Caco-2 (cell line): ENCODE measurements at regions not wholly inside any gene's neighbourhood (a gene's known extent, or its start where the extent isn't known, plus 50 kb on each side); places are given as distances from the start of the nearest gene placed in this dataset.

Source experiments
- BruUV-seq: library from RNA; stranded (reverse); fragments of 400-500 nt; replicated peaks from 2 replicates; lab custom pipeline; 2021; lab: Mats Ljungman, UMichigan
- CTCF ChIA-PET: fragments of 300-600 bp; sonication (Branson Sonifier 250); formaldehyde crosslinking; loops from one replicate; lab custom pipeline; 2022; ENCODE audit warnings: antibody characterized with exemption; lab: Charles Lee
- POLR2A ChIA-PET: fragments of 300-600 bp; sonication (Branson Sonifier 250); formaldehyde crosslinking; loops from one replicate; lab custom pipeline; 2022; ENCODE audit warnings: antibody characterized with exemption; lab: Charles Lee
- DNase-seq, 2 experiments: peaks; one replicate each; pipeline versions ENCODE4 v3.0.0 to v3.0.0-alpha.2; 2020 to 2022
- H3K27me3 ChIP-seq: replicated peaks from 2 replicates; pipeline ENCODE4 v1.6.0; 2011; ENCODE audit warnings: low read length; ENCODE audit not compliant: control insufficient read depth, insufficient read depth
- H3K36me3 ChIP-seq: 2 replicates; pipeline ENCODE4 v1.5.1; 2011; ENCODE audit warnings: low read length; ENCODE audit not compliant: control insufficient read depth, insufficient read depth
- H3K4me1 ChIP-seq: fragments of 250-450 bp; sonication (Bioruptor Pico); 2 replicates; pipeline ENCODE4 v1.5.1; 2020; ENCODE audit warnings: mild to moderate bottlenecking
- H3K4me3 ChIP-seq: 2 replicates; pipeline ENCODE4 v1.5.1; 2011; ENCODE audit warnings: low read depth, mild to moderate bottlenecking, control low read depth, low read length
- H3K9me3 ChIP-seq: fragments of 250-450 bp; sonication (Bioruptor Pico); 2 replicates; pipeline ENCODE4 v1.5.1; 2020; ENCODE audit warnings: mild to moderate bottlenecking, moderate library complexity
- H3K27ac Mint-ChIP-seq: one replicate; pipeline ENCODE4 v1.8.0; 2022; ENCODE audit warnings: mixed read lengths; ENCODE audit not compliant: unreplicated experiment
- H3K27me3 Mint-ChIP-seq: one replicate; pipeline ENCODE4 v1.8.0; 2022; ENCODE audit warnings: mixed read lengths; ENCODE audit not compliant: insufficient read depth, unreplicated experiment
- H3K36me3 Mint-ChIP-seq: one replicate; pipeline ENCODE4 v1.8.0; 2022; ENCODE audit warnings: mild to moderate bottlenecking, mixed read lengths; ENCODE audit not compliant: insufficient read depth, unreplicated experiment
- H3K4me1 Mint-ChIP-seq: one replicate; pipeline ENCODE4 v1.8.0; 2022; ENCODE audit warnings: low read depth, mixed read lengths; ENCODE audit not compliant: unreplicated experiment
- H3K4me3 Mint-ChIP-seq: one replicate; pipeline ENCODE4 v1.8.0; 2022; ENCODE audit warnings: mild to moderate bottlenecking, moderate library complexity, mixed read lengths; ENCODE audit not compliant: unreplicated experiment
- H3K9me3 Mint-ChIP-seq: one replicate; pipeline ENCODE4 v1.8.0; 2022; ENCODE audit warnings: mixed read lengths; ENCODE audit not compliant: unreplicated experiment
- intact Hi-C: fragments of 100-400 bp; cut with micrococcal nuclease; formaldehyde crosslinking; loops from one replicate; pipeline ENCODE4 v1.10.0; 2022; ENCODE audit not compliant: unreplicated experiment
- TF ChIP-seq, protein P1 (sequence below), 2 experiments: fragments of 200-600 bp in 1 of 2; IDR thresholded peaks; 1 replicate in 1 of 2; 2 replicates in 1 of 2; pipeline versions ENCODE4 v1.5.1 to v1.8.0; 2011 to 2022; ENCODE audit warnings: antibody characterized with exemption in 1 of 2, control low read depth in 1 of 2, inconsistent platforms in 1 of 2, low read depth in 1 of 2, low read length in 1 of 2, mild to moderate bottlenecking in 1 of 2, moderate library complexity in 1 of 2; ENCODE audit not compliant: insufficient read depth in 1 of 2, severe bottlenecking in 1 of 2, unreplicated experiment in 1 of 2

DNA sequence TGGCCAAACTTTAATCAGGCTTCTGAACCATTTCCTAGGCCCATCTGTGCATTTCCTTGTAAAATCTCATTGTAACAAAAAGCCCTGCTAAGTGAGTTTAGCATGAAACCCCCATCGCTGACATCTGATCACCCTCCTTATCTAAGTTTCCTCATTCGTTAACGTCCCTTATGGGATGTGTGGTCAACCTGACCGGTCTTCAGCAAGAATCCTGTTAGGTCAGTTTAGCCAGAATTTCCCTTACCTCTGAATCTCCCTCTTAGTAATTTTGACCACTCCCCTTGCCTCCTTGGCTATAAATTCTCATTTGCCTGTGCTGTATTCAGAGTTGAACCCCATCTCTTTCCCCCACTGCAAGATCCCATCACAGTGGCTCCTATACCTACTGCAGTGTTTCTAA is 239.3 kb downstream of the RMST start:
- no peak overlapping the region for H3K27ac Mint-ChIP-seq
- no TSS peak for BruUV-seq

DNA sequence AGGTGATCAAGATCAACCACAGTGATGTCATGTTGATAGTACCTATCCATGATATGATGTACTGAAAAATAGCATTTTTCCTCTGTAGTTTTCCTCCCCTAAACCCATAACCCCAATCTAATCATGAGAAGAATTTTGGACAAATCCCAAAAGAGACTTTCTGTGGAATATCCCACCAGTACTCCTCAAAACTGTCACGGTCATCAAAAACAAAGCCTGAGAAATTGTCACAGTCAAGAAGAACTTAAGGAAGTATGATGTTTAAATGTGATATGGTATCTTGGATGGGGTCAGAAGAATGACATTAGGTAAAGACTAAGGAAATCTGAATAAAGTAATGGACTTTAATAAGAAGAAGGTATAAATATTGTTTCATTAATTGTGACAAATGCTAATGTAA is 248.8 kb downstream of the RMST start:
- no peaks in the 10 kb centered on the region for H3K36me3 ChIP-seq
- H3K4me1 ChIP-seq: peaks cover 18% of the 10 kb centered on the region
- POLR2A ChIA-PET: no interaction called here
- no peak for DNase-seq
- H3K9me3 Mint-ChIP-seq: no peaks in the 10 kb centered on the region
- H3K27me3 ChIP-seq: no peaks in the 10 kb centered on the region
- BruUV-seq: no TSS peak
- peaks cover 21% of the 10 kb centered on the region for H3K4me1 Mint-ChIP-seq
- H3K36me3 Mint-ChIP-seq: no peaks in the 10 kb centered on the region
- TF ChIP-seq, protein P1, sequence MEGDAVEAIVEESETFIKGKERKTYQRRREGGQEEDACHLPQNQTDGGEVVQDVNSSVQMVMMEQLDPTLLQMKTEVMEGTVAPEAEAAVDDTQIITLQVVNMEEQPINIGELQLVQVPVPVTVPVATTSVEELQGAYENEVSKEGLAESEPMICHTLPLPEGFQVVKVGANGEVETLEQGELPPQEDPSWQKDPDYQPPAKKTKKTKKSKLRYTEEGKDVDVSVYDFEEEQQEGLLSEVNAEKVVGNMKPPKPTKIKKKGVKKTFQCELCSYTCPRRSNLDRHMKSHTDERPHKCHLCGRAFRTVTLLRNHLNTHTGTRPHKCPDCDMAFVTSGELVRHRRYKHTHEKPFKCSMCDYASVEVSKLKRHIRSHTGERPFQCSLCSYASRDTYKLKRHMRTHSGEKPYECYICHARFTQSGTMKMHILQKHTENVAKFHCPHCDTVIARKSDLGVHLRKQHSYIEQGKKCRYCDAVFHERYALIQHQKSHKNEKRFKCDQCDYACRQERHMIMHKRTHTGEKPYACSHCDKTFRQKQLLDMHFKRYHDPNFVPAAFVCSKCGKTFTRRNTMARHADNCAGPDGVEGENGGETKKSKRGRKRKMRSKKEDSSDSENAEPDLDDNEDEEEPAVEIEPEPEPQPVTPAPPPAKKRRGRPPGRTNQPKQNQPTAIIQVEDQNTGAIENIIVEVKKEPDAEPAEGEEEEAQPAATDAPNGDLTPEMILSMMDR (IDR thresholded peaks at IDR 0.05; ENCODE audit: insufficient read depth in 1 of 2, low read depth in 1 of 2, low read length in 1 of 2, severe bottlenecking in 1 of 2, unreplicated experiment in 1 of 2): no peak
- H3K9me3 ChIP-seq: no peaks in the 10 kb centered on the region
- no peak overlapping the region for H3K4me3 Mint-ChIP-seq
- CTCF ChIA-PET: no interaction called here
- intact Hi-C loops: loop anchor here (5.0 kb wide), 1 partner anchor 251 kb away; no protein-coding TSS in a partner anchor
- no peak overlapping the region for H3K4me3 ChIP-seq
- no peak overlapping the region for H3K27ac Mint-ChIP-seq
- H3K27me3 Mint-ChIP-seq: no peaks in the 10 kb centered on the region

More for the DNA sequence above, 239.3 kb downstream of the RMST start:
- TF ChIP-seq, protein P1 (IDR thresholded peaks at IDR 0.05; ENCODE audit: insufficient read depth in 1 of 2, low read depth in 1 of 2, low read length in 1 of 2, severe bottlenecking in 1 of 2, unreplicated experiment in 1 of 2): no peak
- Histone ChIP-seq H3K27me3 (no peaks in the 10 kb centered on the region), H3K36me3 (no peaks in the 10 kb centered on the region), H3K4me3 (no peak overlapping the region), H3K4me1 (peaks cover 5% of the 10 kb centered on the region; the same call in 1 of the 2 replicates), H3K9me3 (no peaks in the 10 kb centered on the region)
- Mint-ChIP-seq H3K9me3 (no peaks in the 10 kb centered on the region), H3K4me3 (no peak overlapping the region), H3K36me3 (no peaks in the 10 kb centered on the region), H3K4me1 (peaks cover 14% of the 10 kb centered on the region), H3K27me3 (no peaks in the 10 kb centered on the region)
- no peak for DNase-seq
- intact Hi-C loops: no loop called here
- ChIA-PET POLR2A (no interaction called here), CTCF (no interaction called here)

GRCh38 chr12:97713270-97713669 is 250.7 kb downstream of the RMST start:
- H3K36me3 Mint-ChIP-seq: no peaks in the 10 kb centered on the region
- Histone ChIP-seq H3K9me3 (no peaks in the 10 kb centered on the region), H3K4me3 (no peak overlapping the region), H3K4me1 (peaks cover 18% of the 10 kb centered on the region), H3K27me3 (no peaks in the 10 kb centered on the region), H3K36me3 (no peaks in the 10 kb centered on the region)
- no peak overlapping the region for H3K27ac Mint-ChIP-seq
- TF ChIP-seq, protein P1 (IDR thresholded peaks at IDR 0.05; ENCODE audit: insufficient read depth in 1 of 2, low read depth in 1 of 2, low read length in 1 of 2, severe bottlenecking in 1 of 2, unreplicated experiment in 1 of 2): no peak
- BruUV-seq: no TSS peak
- intact Hi-C loops: loop anchor here (5.0 kb wide), 1 partner anchor 249 kb away; no protein-coding TSS in a partner anchor
- ChIA-PET CTCF (interaction anchor here (1.2 kb wide), 1 partner anchor 441 kb away, joined by 3 read pairs; no protein-coding TSS in a partner anchor), POLR2A (no interaction called here)
- H3K4me3 Mint-ChIP-seq: no peak overlapping the region
- H3K27me3 Mint-ChIP-seq: no peaks in the 10 kb centered on the region
- H3K4me1 Mint-ChIP-seq: peaks cover 21% of the 10 kb centered on the region
- H3K9me3 Mint-ChIP-seq: no peaks in the 10 kb centered on the region
- DNase-seq: no peak
